GM20000 (cell line): ENCODE measurements at regions not wholly inside any gene's neighbourhood (a gene's known extent, or its start where the extent isn't known, plus 50 kb on each side); places are given as distances from the start of the nearest gene placed in this dataset.

Experiments
- DNase-seq: peaks from one replicate; pipeline ENCODE4 v3.0.0; 2012; ENCODE audit warnings: low spot score
- CTCF ChIP-seq: IDR thresholded peaks from 2 replicates; pipeline ENCODE4 v1.5.1; 2012; ENCODE audit warnings: mild to moderate bottlenecking, control low read depth; ENCODE audit errors: extremely low read depth, missing control alignments

DNA sequence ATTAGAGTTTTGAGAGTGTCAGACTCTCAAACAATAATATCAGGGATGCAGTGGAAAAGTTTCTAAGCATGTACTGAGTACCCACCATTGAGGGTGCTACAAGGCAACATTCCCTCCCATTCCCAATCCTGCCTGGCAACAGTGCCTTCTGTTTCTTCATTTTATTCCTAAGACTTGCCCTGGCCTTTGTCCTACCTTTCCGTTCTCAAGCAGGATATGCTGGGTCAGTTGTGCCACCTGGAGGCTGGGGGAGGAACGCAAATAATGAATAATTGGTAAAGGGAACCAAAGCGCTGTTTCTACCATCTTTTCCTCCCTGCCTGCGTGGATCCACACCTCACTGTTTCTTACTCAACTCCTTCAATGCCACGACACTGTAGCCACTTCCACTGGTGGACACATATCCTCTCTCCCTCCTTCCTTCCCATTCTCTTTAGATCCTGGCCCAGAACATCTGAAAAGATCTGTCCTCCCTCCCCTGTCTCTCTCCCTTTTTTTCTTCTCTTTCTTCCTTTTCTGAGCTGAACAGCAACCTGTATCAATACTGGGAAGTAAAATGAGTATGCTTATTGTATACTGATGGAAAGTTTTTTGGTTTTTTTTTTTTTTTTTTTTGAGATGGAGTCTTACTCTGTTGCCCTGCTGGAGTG lies 149.5 kb downstream of the C9orf152 start:
- peak; percentile 51 for DNase-seq
- TF ChIP-seq CTCF, result peak; percentile 62

DNA sequence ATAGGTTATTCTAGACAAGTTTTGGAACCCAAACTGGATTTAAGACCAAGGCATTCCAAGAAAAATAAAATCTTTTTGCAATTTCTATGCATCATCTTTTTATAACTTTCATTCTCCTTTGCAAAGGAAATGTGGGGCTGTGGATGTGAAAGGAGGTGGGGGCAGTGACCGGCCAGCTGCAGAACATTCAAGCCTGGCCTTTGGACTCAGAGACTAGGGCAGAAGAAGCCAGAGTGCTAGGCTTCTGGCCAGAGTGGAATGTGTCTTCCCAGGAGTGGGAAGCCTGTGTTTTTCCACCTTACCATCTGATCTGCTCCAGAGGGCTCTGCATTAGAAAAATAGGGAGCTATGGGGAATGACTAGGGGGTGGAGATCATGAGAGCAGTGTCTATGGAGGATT lies 148.5 kb downstream of the C9orf152 start:
- DNase-seq, result no peak
- no peak for TF ChIP-seq CTCF

- TF ChIP-seq CTCF, result no peak
- no peak for DNase-seq
These were observed 143.2 kb downstream of the C9orf152 start for GRCh38 chr9:110064803-110065202.

- DNase-seq, result no peak
- no peak for TF ChIP-seq CTCF
These were observed 142.4 kb downstream of the C9orf152 start for GRCh38 chr9:110065532-110065931.

- DNase-seq, result no peak
- TF ChIP-seq CTCF, result no peak
These were observed 140.8 kb downstream of the C9orf152 start for GRCh38 chr9:110066929-110067716.

GRCh38 chr9:110068212-110068611 lies 139.7 kb downstream of the C9orf152 start:
- no peak for DNase-seq
- TF ChIP-seq CTCF, result no peak
